Liver (tissue), 8 donors: ENCODE measurements at regions not wholly inside any gene's neighbourhood (a gene's known extent, or its start where the extent isn't known, plus 50 kb on each side); places are given as distances from the start of the nearest gene placed in this dataset.
A peak's percentile ranks its signal among the peaks of the same experiment; 100 is the strongest.

ENCODE experiments used
- DNase-seq: peaks from one replicate; pipeline ENCODE4 v3.0.0-alpha.2; 2017; ENCODE audit warnings: low spot score
- H3K27ac ChIP-seq, 2 donors: one replicate each; pipeline ENCODE4 v1.7.0; 2013; ENCODE audit warnings: inconsistent platforms in 2 of 2, low read length in 2 of 2, control low read depth in 1 of 2, low read depth in 1 of 2, mild to moderate bottlenecking in 1 of 2
- H3K27me3 ChIP-seq, 4 donors: one replicate each; pipeline versions ENCODE4 v1.6.1 to v1.7.0; 2013; ENCODE audit warnings: low read length in 3 of 4, inconsistent platforms in 1 of 4, mild to moderate bottlenecking in 1 of 4, moderate library complexity in 1 of 4; ENCODE audit not compliant: control insufficient read depth in 4 of 4, insufficient read depth in 4 of 4
- H3K36me3 ChIP-seq, 4 donors: one replicate each; pipeline versions ENCODE4 v1.6.1 to v1.7.0; 2013; ENCODE audit warnings: low read length in 3 of 4, mild to moderate bottlenecking in 3 of 4, low read depth in 1 of 4, moderate library complexity in 1 of 4; ENCODE audit not compliant: control insufficient read depth in 4 of 4, insufficient read depth in 3 of 4
- H3K4me1 ChIP-seq, 4 donors: one replicate each; pipeline versions ENCODE4 v1.6.1 to v1.7.0; 2013; ENCODE audit warnings: low read length in 3 of 4, mild to moderate bottlenecking in 3 of 4, moderate library complexity in 1 of 4; ENCODE audit not compliant: control insufficient read depth in 4 of 4, insufficient read depth in 4 of 4
- H3K4me3 ChIP-seq, 3 donors: one replicate each; pipeline versions ENCODE4 v1.6.1 to v1.7.0; 2013; ENCODE audit warnings: low read length in 3 of 3, control low read depth in 1 of 3, low read depth in 1 of 3, mild to moderate bottlenecking in 1 of 3
- H3K9ac ChIP-seq, 2 donors: one replicate each; pipeline ENCODE4 v1.7.0; 2013; ENCODE audit warnings: low read length in 2 of 2, mild to moderate bottlenecking in 2 of 2, moderate library complexity in 2 of 2, control low read depth in 1 of 2, low read depth in 1 of 2
- H3K9me3 ChIP-seq, 4 donors: one replicate each; pipeline versions ENCODE4 v1.6.1 to v1.7.0; 2013; ENCODE audit warnings: low read length in 3 of 4; ENCODE audit not compliant: control insufficient read depth in 4 of 4
- ATF3 ChIP-seq: IDR thresholded peaks from 2 replicates; pipeline ENCODE4 v1.6.1; 2016; ENCODE audit warnings: antibody characterized with exemption
- CTCF ChIP-seq: fragments of 150-350 bp; IDR thresholded peaks from 2 replicates; pipeline ENCODE4 v1.5.1; 2017; ENCODE audit warnings: improper control_type of control experiment, low read depth, low read length; ENCODE audit not compliant: missing input control
- EGR1 ChIP-seq, 2 donors: IDR thresholded peaks; 2 replicates each; pipeline ENCODE4 v1.6.1; 2016 to 2018; ENCODE audit warnings: antibody characterized with exemption in 2 of 2, low read depth in 2 of 2
- FOXA1 ChIP-seq: IDR thresholded peaks from 2 replicates; pipeline ENCODE4 v1.6.1; 2016; ENCODE audit warnings: antibody characterized with exemption
- FOXA2 ChIP-seq: IDR thresholded peaks from 2 replicates; pipeline ENCODE4 v1.6.1; 2016; ENCODE audit warnings: antibody characterized with exemption
- GABPA ChIP-seq, 2 donors: IDR thresholded peaks in 1 of 2; conservative IDR thresholded peaks in 1 of 2; 2 replicates each; pipeline ENCODE4 v1.6.1; 2016; ENCODE audit warnings: antibody characterized with exemption in 2 of 2, mild to moderate bottlenecking in 1 of 2, moderate library complexity in 1 of 2
- HNF4A ChIP-seq, 2 donors: conservative IDR thresholded peaks; 2 replicates each; pipeline ENCODE4 v1.6.1; 2016; ENCODE audit warnings: antibody characterized with exemption in 2 of 2, mild to moderate bottlenecking in 2 of 2
- HNF4G ChIP-seq: IDR thresholded peaks from 2 replicates; pipeline ENCODE4 v1.6.1; 2016; ENCODE audit warnings: antibody characterized with exemption
- JUND ChIP-seq, 2 donors: IDR thresholded peaks; 2 replicates each; pipeline ENCODE4 v1.6.1; 2016; ENCODE audit warnings: antibody characterized with exemption in 2 of 2
- MAX ChIP-seq: IDR thresholded peaks from 2 replicates; pipeline ENCODE4 v1.6.1; 2016; ENCODE audit warnings: antibody characterized with exemption
- NR2F2 ChIP-seq: IDR thresholded peaks from 2 replicates; pipeline ENCODE4 v1.6.1; 2016; ENCODE audit warnings: antibody characterized with exemption
- RAD21 ChIP-seq, 2 donors: IDR thresholded peaks; 2 replicates each; pipeline ENCODE4 v1.6.1; 2016; ENCODE audit warnings: antibody characterized with exemption in 2 of 2, mild to moderate bottlenecking in 2 of 2
- REST ChIP-seq: IDR thresholded peaks from 2 replicates; pipeline ENCODE4 v1.6.1; 2016; ENCODE audit warnings: antibody characterized with exemption, mild to moderate bottlenecking
- RXRA ChIP-seq, 2 donors: IDR thresholded peaks; 2 replicates each; pipeline ENCODE4 v1.6.1; 2017 to 2018; ENCODE audit warnings: antibody characterized with exemption in 2 of 2, mild to moderate bottlenecking in 1 of 2
- SP1 ChIP-seq: IDR thresholded peaks from 2 replicates; pipeline ENCODE4 v1.6.1; 2018; ENCODE audit warnings: antibody characterized with exemption, mild to moderate bottlenecking
- TAF1 ChIP-seq: conservative IDR thresholded peaks from 2 replicates; pipeline ENCODE4 v1.6.1; 2016; ENCODE audit warnings: antibody characterized with exemption, mild to moderate bottlenecking
- YY1 ChIP-seq: IDR thresholded peaks from 2 replicates; pipeline ENCODE4 v1.6.1; 2016; ENCODE audit warnings: antibody characterized with exemption, mild to moderate bottlenecking
- ZBTB33 ChIP-seq: IDR thresholded peaks from 2 replicates; pipeline ENCODE4 v1.6.1; 2016; ENCODE audit warnings: antibody characterized with exemption
- WGBS: extraction: QIAGEN DNeasy Blood & Tissue Kit; methylation state at CpG from one replicate; pipeline ENCODE4 v1.1.7; 2013; 5-methylcytosine and 5-hydroxymethylcytosine counted together
- donor health status: healthy.
- donor health status: healthy.
- donor health status: healthy.
- donor health status: healthy.
- donor health status: healthy.

GRCh38 chr21:15140321-15141019 is 75.7 kb upstream of the NRIP1 start:
- Histone ChIP-seq H3K9ac (peak overlapping the region in 1 of 2 donors; percentile 3), H3K36me3 (no peaks in the 10 kb centered on the region), H3K27me3 (no peaks in the 10 kb centered on the region), H3K9me3 (no peaks in the 10 kb centered on the region), H3K4me1 (peaks cover 10 to 58% (median 39%) of the 10 kb centered on the region in 4 donors), H3K4me3 (peak overlapping the region in 2 of 3 donors; percentile 21 to 55), H3K27ac (peak overlapping the region; percentile 33 to 61)
- WGBS, result 12% methylated on average over 9 of the region's 9 CpGs
- TF ChIP-seq FOXA2 (peak; percentile 79), RAD21 (IDR thresholded peaks at IDR 0.05) (peak; percentile 68 to 80), MAX (peak; percentile 95), FOXA1 (peak; percentile 80), REST (peak; percentile 83), CTCF (no peak), SP1 (peak; percentile 100), NR2F2 (peak; percentile 100), TAF1 (no peak), ATF3 (peak; percentile 92), HNF4A (conservative IDR thresholded peaks at IDR 0.05) (peak; percentile 100), GABPA (IDR thresholded peaks at IDR 0.05 in 1 of 2, conservative IDR thresholded peaks at IDR 0.05 in 1 of 2) (peak in 1 of 2 donors; percentile 51), ZBTB33 (peak; percentile 95), YY1 (peak; percentile 89), RXRA (IDR thresholded peaks at IDR 0.05) (peak; percentile 100), EGR1 (IDR thresholded peaks at IDR 0.05; ENCODE audit: low read depth in 2 of 2) (peak; percentile 27 to 70), JUND (IDR thresholded peaks at IDR 0.05) (peak; percentile 95 to 98), HNF4G (peak; percentile 100)
- DNase-seq, result peak; percentile 59
